Neural crest cell (in vitro differentiated cells): ENCODE measurements at regions not wholly inside any gene's neighbourhood (a gene's known extent, or its start where the extent isn't known, plus 50 kb on each side); places are given as distances from the start of the nearest gene placed in this dataset.

Source experiments
- DNase-seq: peaks from one replicate; pipeline ENCODE4 v3.0.0; 2021; ENCODE audit warnings: low read depth, mixed read lengths, low spot score
- H3K27ac Mint-ChIP-seq: one replicate; pipeline ENCODE4 v1.8.0; 2021; ENCODE audit warnings: mild to moderate bottlenecking, mixed read lengths; ENCODE audit not compliant: unreplicated experiment
- H3K27me3 Mint-ChIP-seq: 2 replicates; pipeline ENCODE4 v1.8.0; 2021; ENCODE audit warnings: low read depth, mild to moderate bottlenecking, mixed read lengths
- H3K36me3 Mint-ChIP-seq: 2 replicates; pipeline ENCODE4 v1.8.0; 2021; ENCODE audit warnings: low read depth, mild to moderate bottlenecking, mixed read lengths
- H3K4me1 Mint-ChIP-seq: 2 replicates; pipeline ENCODE4 v1.8.0; 2021; ENCODE audit warnings: mixed read lengths
- H3K4me3 Mint-ChIP-seq: one replicate; pipeline ENCODE4 v1.8.0; 2021; ENCODE audit warnings: mild to moderate bottlenecking, mixed read lengths
- H3K9me3 Mint-ChIP-seq: 2 replicates; pipeline ENCODE4 v1.8.0; 2021; ENCODE audit warnings: mixed read lengths
- TF ChIP-seq, protein P1 (sequence below): fragments of 200-600 bp; sonication (generic); conservative IDR thresholded peaks from 2 replicates; pipeline ENCODE4 v1.5.0; 2021; ENCODE audit warnings: antibody characterized with exemption, mild to moderate bottlenecking

- Mint-ChIP-seq H3K27ac (peak overlapping the region; percentile 8), H3K9me3 (no peaks in the 10 kb centered on the region), H3K27me3 (no peaks in the 10 kb centered on the region), H3K4me3 (no peak overlapping the region), H3K36me3 (no peaks in the 10 kb centered on the region), H3K4me1 (no peaks in the 10 kb centered on the region)
- DNase-seq, result no peak
- TF ChIP-seq, protein P1, sequence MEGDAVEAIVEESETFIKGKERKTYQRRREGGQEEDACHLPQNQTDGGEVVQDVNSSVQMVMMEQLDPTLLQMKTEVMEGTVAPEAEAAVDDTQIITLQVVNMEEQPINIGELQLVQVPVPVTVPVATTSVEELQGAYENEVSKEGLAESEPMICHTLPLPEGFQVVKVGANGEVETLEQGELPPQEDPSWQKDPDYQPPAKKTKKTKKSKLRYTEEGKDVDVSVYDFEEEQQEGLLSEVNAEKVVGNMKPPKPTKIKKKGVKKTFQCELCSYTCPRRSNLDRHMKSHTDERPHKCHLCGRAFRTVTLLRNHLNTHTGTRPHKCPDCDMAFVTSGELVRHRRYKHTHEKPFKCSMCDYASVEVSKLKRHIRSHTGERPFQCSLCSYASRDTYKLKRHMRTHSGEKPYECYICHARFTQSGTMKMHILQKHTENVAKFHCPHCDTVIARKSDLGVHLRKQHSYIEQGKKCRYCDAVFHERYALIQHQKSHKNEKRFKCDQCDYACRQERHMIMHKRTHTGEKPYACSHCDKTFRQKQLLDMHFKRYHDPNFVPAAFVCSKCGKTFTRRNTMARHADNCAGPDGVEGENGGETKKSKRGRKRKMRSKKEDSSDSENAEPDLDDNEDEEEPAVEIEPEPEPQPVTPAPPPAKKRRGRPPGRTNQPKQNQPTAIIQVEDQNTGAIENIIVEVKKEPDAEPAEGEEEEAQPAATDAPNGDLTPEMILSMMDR, result no peak
These were observed 334.7 kb upstream of the CELF4 start for GRCh38 chr18:37900326-37900725.

- Mint-ChIP-seq H3K36me3 (no peaks in the 10 kb centered on the region), H3K4me3 (no peak overlapping the region), H3K9me3 (peaks cover 7% of the 10 kb centered on the region), H3K27me3 (no peaks in the 10 kb centered on the region), H3K27ac (no peak overlapping the region), H3K4me1 (no peaks in the 10 kb centered on the region)
- TF ChIP-seq, protein P1, result no peak
- no peak for DNase-seq
These were observed 324.4 kb upstream of the CELF4 start for GRCh38 chr18:37889963-37890362.

DNA sequence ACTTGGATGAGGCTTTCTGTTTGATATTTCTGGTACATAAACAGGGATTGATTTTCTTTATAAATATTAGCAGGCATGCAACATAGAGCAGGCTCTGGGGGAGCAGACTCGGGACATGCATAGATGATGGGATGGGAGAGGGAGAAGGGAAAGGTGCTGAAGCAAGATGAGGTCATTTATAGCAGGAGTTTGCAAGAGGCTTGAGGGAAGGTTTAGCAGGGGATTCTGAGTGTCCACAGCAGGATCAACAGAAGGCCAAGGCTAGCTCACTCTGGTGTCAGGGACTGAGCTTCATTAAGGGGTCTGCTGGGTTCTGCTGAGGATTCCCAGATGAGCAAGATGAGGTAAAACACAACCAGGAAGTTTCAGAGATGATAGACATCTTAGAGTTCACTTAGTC, 309.1 kb upstream of the CELF4 start:
- H3K4me1 Mint-ChIP-seq, result peaks cover 11% of the 10 kb centered on the region
- H3K9me3 Mint-ChIP-seq, result peaks cover 3% of the 10 kb centered on the region
- H3K27ac Mint-ChIP-seq, result no peak overlapping the region
- no peaks in the 10 kb centered on the region for H3K27me3 Mint-ChIP-seq
- TF ChIP-seq, protein P1, result no peak
- no peak for DNase-seq
- H3K4me3 Mint-ChIP-seq, result no peak overlapping the region
- no peaks in the 10 kb centered on the region for H3K36me3 Mint-ChIP-seq

DNA sequence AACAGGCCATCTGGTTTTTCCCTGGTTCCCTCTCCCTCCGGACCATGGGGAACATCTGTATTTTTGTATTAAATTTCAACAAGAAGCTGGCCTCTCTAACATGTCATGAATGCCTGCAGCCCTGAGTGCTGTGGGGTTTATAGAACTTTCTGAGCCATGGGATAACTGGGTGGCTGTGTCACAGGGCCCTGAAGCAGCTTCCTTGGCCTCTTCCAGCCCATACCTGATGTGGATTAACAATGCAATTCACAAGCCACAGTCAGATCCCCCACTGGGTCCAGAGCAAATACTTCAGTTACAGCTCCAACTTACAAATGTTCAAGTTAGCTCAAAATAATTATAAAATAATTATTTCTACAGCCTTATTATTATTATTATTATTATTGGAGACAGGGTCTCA, 307.8 kb upstream of the CELF4 start:
- DNase-seq, result no peak
- H3K36me3 Mint-ChIP-seq, result no peaks in the 10 kb centered on the region
- H3K4me3 Mint-ChIP-seq, result no peak overlapping the region
- H3K9me3 Mint-ChIP-seq, result peaks cover 3% of the 10 kb centered on the region
- TF ChIP-seq, protein P1, result no peak
- H3K27ac Mint-ChIP-seq, result no peak overlapping the region
- H3K27me3 Mint-ChIP-seq, result no peaks in the 10 kb centered on the region
- H3K4me1 Mint-ChIP-seq, result peaks cover 11% of the 10 kb centered on the region

DNA sequence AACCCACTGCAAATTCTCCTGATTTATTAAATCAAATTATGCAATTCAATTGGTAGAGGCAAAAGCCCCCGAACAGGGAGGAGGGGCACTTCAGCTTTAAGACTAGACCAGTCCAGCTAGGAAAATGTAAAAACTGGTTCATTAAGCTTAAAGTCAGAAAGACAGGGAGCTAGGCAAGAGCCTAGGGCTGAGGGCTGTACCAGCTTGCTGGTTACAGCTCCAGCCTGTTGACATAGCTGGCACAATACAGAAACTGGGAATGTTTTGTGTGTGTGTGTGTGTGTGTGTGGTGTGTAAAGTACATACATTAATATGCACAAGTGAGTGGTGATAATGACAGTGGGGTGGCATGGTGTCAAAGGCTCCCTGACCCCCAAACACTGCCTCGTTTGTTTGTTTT, 307.0 kb upstream of the CELF4 start:
- TF ChIP-seq, protein P1, result no peak

DNA sequence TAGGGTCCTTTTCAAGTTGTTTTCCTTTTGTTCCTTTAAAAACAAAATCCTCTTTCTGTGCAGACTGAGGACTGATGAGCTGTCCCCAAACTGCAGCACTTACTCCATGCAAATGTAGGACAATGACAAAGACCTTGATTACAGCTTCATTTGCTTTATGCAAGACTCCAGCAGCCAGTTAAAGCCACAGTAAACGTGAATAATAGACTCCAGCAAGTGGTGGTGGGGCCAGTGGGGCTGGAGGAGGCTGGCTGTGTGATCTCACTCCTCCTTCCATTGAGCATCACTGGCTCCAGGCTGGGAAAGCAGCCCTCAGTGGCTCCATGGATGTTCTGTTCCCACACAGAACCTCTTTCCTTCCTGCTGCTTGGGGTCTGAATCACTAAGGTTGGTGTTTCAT, 306.0 kb upstream of the CELF4 start:
- Mint-ChIP-seq H3K36me3 (no peaks in the 10 kb centered on the region), H3K27me3 (no peaks in the 10 kb centered on the region), H3K4me1 (peaks cover 11% of the 10 kb centered on the region), H3K4me3 (no peak overlapping the region), H3K27ac (no peak overlapping the region), H3K9me3 (no peaks in the 10 kb centered on the region)
- TF ChIP-seq, protein P1, result no peak
- DNase-seq, result no peak

More for the DNA sequence above, 307.0 kb upstream of the CELF4 start:
- DNase-seq, result no peak
- Mint-ChIP-seq H3K27ac (no peak overlapping the region), H3K4me3 (no peak overlapping the region), H3K9me3 (peaks cover 3% of the 10 kb centered on the region), H3K4me1 (peaks cover 11% of the 10 kb centered on the region), H3K27me3 (no peaks in the 10 kb centered on the region), H3K36me3 (no peaks in the 10 kb centered on the region)
